GM10266 (cell line): ENCODE measurements at regions not wholly inside any gene's neighbourhood (a gene's known extent, or its start where the extent isn't known, plus 50 kb on each side); places are given as distances from the start of the nearest gene placed in this dataset.
"Not testable (repeated sequence)": the region's sequence is repeated elsewhere in the genome, so short reads cannot be mapped to it uniquely, and the experiment has no call there.

Experiments
- DNase-seq: peaks from one replicate; pipeline ENCODE4 v3.0.0; 2012; ENCODE audit errors: extremely low spot score
- CTCF ChIP-seq: IDR thresholded peaks from 2 replicates; pipeline ENCODE4 v1.5.1; 2012; ENCODE audit warnings: mild to moderate bottlenecking, low read depth; ENCODE audit not compliant: control insufficient read depth, insufficient read depth; ENCODE audit errors: missing control alignments

GRCh38 chr2:168327328-168327727, 79.9 kb upstream of the STK39 start:
- no peak for DNase-seq
- TF ChIP-seq CTCF = no peak

DNA sequence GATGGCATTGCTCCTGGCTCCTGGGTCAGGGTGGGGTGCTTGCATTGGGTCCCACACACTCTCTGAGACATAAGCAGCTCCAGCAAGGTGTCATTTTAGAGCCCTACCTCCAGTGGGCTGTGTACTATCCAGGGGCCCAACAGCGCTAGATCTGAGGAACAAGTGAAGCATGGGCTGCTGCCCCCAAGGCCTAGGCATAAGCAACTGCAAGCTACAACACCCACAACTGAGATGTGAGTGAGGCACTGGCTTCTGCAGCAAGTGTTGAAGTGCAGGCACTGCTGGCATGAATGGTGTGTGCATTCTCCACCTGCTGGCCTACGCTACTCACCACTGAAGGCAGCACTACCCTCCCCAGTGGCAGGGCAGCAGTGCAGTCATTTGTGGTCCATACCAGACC, 81.0 kb upstream of the STK39 start:
- no peak for TF ChIP-seq CTCF
- no peak for DNase-seq

GRCh38 chr2:168330624-168331423, 83.4 kb upstream of the STK39 start:
- no peak for TF ChIP-seq CTCF
- DNase-seq = no peak

DNA sequence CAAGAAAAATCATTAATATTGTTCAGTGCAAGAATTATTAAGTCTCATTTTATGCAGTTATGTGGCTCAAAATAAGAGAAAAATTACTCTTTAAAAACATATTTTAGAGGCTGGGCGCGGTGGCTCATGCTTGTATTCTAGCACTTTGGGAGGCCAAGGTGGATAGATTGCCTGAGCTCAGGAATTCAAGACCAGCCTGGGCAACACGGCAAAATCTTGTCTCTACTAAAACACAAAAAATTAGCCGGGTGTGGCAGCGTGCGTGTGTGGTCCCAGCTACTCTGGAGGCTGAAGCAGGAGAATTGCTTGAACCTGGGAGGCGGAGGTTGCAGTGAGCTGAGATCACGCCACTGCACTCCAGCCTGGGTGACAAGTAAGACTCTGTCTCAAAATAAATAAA, 87.9 kb upstream of the STK39 start:
- not testable (repeated sequence) for DNase-seq

- peak; percentile 15 for DNase-seq
- peak; percentile 44 for TF ChIP-seq CTCF
Measured at GRCh38 chr2:168336786-168337388, 89.5 kb upstream of the STK39 start.

DNA sequence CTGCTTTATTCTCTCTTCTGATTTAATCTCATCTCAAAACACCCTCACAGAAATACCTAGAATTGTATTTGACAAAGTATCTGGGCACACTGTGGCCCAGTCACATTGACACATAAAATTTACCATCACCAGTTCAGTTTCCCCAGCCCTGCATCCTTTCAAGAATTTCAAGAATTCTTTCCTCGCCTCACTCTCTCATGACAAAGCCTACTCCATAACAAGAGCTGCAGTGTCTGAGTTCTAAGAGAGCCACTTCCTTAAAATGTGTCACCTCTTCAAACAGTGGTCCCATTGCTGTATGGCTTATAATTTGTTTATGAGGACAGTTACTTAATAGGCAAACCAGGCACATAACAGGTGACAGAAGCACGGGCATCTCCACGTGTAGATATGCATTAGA, 90.9 kb upstream of the STK39 start:
- TF ChIP-seq CTCF = no peak
- DNase-seq = no peak

DNA sequence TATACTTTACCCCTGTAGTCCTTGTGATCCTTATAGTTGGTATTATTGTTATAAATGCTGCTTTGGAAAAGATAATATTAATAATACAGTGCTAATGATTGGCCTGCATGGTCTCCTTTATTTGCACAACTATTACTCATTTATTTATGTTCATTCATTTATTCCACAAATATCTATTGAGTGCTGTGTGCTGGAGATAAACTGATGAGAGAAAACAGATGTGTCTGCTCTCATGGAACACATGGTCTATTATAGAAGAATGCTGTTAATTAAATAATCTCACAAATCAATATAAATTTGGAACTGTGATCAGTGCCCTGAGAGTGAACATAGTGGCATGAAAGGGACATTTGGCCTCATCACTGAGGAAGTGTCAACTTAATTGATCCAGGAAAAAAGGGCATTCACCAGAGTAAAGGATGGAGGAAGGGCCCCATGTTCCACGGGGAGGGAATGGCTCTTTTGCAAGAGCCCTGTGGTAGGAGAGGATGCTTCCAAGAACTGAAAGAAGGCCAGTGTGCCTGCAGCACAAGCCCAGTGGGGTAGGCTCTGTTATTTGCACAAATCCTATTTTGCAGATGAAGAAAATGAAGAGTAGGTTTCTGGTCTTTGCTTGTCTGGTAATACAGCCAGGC, 91.5 kb upstream of the STK39 start:
- no peak for TF ChIP-seq CTCF
- DNase-seq = no peak
